Ishikawa (cell line): ENCODE measurements at regions not wholly inside any gene's neighbourhood (a gene's known extent, or its start where the extent isn't known, plus 50 kb on each side); places are given as distances from the start of the nearest gene placed in this dataset.

ENCODE experiments used
- CEBPB ChIP-seq: IDR thresholded peaks from 2 replicates; pipeline ENCODE4 v1.6.1; 2012
- CREB1 ChIP-seq: IDR thresholded peaks from 2 replicates; pipeline ENCODE4 v1.6.1; 2012; ENCODE audit warnings: low read depth
- EGR1 ChIP-seq: IDR thresholded peaks from 2 replicates; pipeline ENCODE4 v1.6.1; 2012
- EP300 ChIP-seq: IDR thresholded peaks from 2 replicates; pipeline ENCODE4 v1.6.1; 2012; ENCODE audit warnings: borderline replicate concordance
- FOXM1 ChIP-seq: IDR thresholded peaks from 2 replicates; pipeline ENCODE4 v1.6.1; 2012; ENCODE audit warnings: low read depth, borderline replicate concordance
- MAX ChIP-seq: IDR thresholded peaks from 2 replicates; pipeline ENCODE4 v1.6.1; 2012
- NFIC ChIP-seq: IDR thresholded peaks from 2 replicates; pipeline ENCODE4 v1.6.1; 2012
- RAD21 ChIP-seq: IDR thresholded peaks from 2 replicates; pipeline ENCODE4 v1.6.1; 2012; ENCODE audit warnings: low read depth
- REST ChIP-seq: IDR thresholded peaks from 2 replicates; pipeline ENCODE4 v1.6.1; 2012; ENCODE audit warnings: low read depth, mild to moderate bottlenecking
- TAF1 ChIP-seq: IDR thresholded peaks from 2 replicates; pipeline ENCODE4 v1.6.1; 2012; ENCODE audit warnings: low read depth, mild to moderate bottlenecking
- TCF12 ChIP-seq: IDR thresholded peaks from 2 replicates; pipeline ENCODE4 v1.6.1; 2012; ENCODE audit warnings: low read depth
- TEAD4 ChIP-seq: IDR thresholded peaks from 2 replicates; pipeline ENCODE4 v1.6.1; 2012
- USF1 ChIP-seq: IDR thresholded peaks from 2 replicates; pipeline ENCODE4 v1.6.1; 2012
- YY1 ChIP-seq: IDR thresholded peaks from 2 replicates; pipeline ENCODE4 v1.6.1; 2012; ENCODE audit warnings: low read depth
- ZBTB7A ChIP-seq: IDR thresholded peaks from 2 replicates; pipeline ENCODE4 v1.6.1; 2012; ENCODE audit warnings: low read depth

GRCh38 chr14:101353422-101353821 is 207.9 kb upstream of the DIO3 start:
- no peak for TF ChIP-seq NFIC
- no peak for TF ChIP-seq REST

DNA sequence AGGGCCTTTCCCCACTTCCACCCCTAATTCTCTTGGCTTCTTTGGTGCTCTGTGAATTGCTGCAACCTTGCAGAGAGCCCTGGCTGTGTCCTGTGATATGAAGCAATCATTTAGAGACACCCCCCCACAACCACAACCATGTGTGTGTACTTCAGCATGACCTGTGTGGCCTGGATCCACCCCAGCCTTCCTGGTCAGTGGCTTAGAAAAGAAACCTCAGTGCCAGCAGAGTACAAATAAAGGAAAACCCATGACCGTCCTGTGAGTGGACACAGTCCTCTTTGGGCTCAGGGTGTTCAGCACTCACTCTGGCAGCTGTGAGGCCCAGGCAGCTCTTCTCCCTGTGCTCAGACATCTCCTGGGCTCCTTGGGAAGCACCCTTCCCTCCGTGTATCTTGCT is 206.6 kb upstream of the DIO3 start:
- TF ChIP-seq EGR1 = no peak
- TF ChIP-seq CREB1 = no peak
- TF ChIP-seq USF1 = no peak
- no peak for TF ChIP-seq RAD21
- no peak for TF ChIP-seq FOXM1
- no peak for TF ChIP-seq TEAD4
- no peak for TF ChIP-seq TAF1
- no peak for TF ChIP-seq EP300
- TF ChIP-seq REST = no peak
- no peak for TF ChIP-seq YY1
- no peak for TF ChIP-seq NFIC
- no peak for TF ChIP-seq MAX
- TF ChIP-seq CEBPB = no peak
- TF ChIP-seq ZBTB7A = no peak
- no peak for TF ChIP-seq TCF12

DNA sequence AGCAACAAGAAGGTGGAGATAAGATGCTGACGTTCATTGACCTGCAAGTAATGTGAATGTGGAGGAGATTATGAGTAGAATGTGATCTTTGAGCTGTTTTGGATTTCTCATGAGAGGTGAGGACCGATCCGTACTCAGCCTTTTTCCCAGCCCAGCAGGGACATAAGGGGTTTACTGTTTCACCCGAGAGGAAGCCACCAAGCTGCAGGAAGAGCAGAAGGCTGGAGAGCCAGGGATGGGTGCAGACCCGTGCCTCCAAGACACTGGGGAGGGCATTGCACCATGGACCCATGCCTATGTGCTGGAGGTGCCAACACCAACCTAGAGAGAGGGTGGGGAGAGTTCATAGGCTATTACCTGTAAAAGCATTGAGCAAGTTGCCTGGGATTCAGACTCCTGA is 206.0 kb upstream of the DIO3 start:
- TF ChIP-seq TAF1 (no peak), YY1 (no peak), TCF12 (no peak)

DNA sequence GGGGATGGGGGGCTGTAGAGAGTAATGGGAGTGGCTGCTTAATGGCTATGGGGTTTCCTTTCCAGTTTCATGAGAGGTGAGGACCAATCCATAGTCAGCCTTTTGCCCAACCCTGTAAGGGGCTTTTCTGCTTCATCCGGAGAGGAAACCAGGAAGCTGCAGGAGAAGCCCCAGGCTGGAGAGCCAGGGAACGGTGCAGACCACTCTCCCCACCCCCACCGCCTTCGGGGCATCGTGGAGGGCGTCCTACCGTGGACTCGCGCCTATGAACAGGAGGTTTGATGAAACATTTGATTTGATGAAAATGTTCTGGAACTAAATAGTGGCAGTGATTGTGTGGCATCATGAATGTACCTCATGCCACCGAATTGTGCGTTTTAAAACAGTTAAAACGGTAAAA is 204.3 kb upstream of the DIO3 start:
- TF ChIP-seq CEBPB (no peak), USF1 (no peak), TCF12 (no peak), REST (no peak), YY1 (no peak), CREB1 (no peak), ZBTB7A (no peak)

DNA sequence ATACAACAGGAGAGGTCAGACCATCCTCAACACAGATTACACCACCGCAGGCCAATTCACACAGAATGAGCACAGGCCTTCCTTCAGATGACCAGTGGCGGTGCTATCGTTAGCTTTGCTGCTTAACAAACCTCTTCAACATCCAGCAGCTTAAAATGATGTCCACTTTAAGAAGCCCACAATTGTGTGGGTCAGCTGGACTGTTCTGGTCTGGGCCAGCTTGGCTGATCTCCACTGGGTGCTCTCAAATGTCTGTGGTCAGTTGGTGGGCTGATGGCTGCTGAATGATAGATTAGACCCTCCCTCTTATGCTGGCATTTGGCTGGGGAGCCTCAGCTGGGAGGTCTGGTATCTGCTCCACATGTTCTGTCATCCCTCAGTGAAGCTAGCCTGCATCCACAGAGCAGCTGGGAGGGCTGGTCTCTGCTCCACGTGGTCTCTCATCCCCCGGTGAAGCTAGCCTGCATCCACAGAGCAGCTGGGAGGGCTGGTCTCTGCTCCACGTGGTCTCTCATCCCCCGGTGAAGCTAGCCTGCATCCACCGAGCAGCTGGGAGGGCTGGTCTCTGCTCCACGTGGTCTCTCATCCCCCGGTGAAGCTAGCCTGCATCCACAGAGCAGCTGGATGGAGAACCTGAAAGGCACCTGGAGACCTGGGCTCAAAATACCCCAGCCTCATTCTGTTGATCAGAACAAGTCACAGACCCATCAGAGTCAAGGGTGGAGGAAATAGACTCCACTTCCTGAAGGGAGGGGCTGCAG is 203.6 kb upstream of the DIO3 start:
- TF ChIP-seq TCF12 = no peak
